H1 (cell line): ENCODE measurements at regions not wholly inside any gene's neighbourhood (a gene's known extent, or its start where the extent isn't known, plus 50 kb on each side); places are given as distances from the start of the nearest gene placed in this dataset.

Experiments
- CTCF ChIA-PET: fragments of 300-600 bp; sonication (Branson Sonifier 250); formaldehyde crosslinking; loops from one replicate; lab custom pipeline; 2021; ENCODE audit not compliant: partially characterized antibody; lab: Charles Lee
- POLR2A ChIA-PET: fragments of 300-600 bp; sonication (Branson Sonifier 250); formaldehyde crosslinking; loops from one replicate; lab custom pipeline; 2021; ENCODE audit warnings: inconsistent platforms; ENCODE audit not compliant: partially characterized antibody; lab: Charles Lee
- DNase-seq, 2 experiments: peaks; one replicate each; pipeline versions ENCODE4 v3.0.0 to v3.0.0-alpha.2; 2010 to 2022; ENCODE audit warnings: low spot score in 2 of 2, low read depth in 1 of 2, mixed read lengths in 1 of 2
- FAIRE-seq: peaks from 2 replicates; lab custom pipeline; 2011; peaks lifted over from hg19 to GRCh38; lab: Jason Lieb, UNC
- H2AFZ ChIP-seq: 2 replicates; pipeline ENCODE4 v1.8.1; 2012; ENCODE audit warnings: low read length, inconsistent platforms
- H2AK5ac ChIP-seq: 2 replicates; pipeline ENCODE4 v1.6.1; 2013; ENCODE audit warnings: low read depth, low read length
- H2BK120ac ChIP-seq: replicated peaks from 2 replicates; pipeline ENCODE3; 2013; ENCODE audit warnings: low read depth, low read length, inconsistent platforms
- H2BK12ac ChIP-seq: 2 replicates; pipeline ENCODE4 v1.6.1; 2013; ENCODE audit warnings: low read depth, low read length
- H2BK15ac ChIP-seq: 2 replicates; pipeline ENCODE4 v1.6.1; 2013; ENCODE audit warnings: low read length
- H2BK20ac ChIP-seq: 2 replicates; pipeline ENCODE4 v1.6.1; 2013; ENCODE audit warnings: low read length
- H2BK5ac ChIP-seq: 2 replicates; pipeline ENCODE4 v1.6.1; 2013; ENCODE audit warnings: low read depth, low read length
- H3K14ac ChIP-seq: 2 replicates; pipeline ENCODE4 v1.6.1; 2013; ENCODE audit warnings: inconsistent platforms; ENCODE audit not compliant: insufficient read length
- H3K18ac ChIP-seq: 2 replicates; pipeline ENCODE4 v1.6.1; 2013; ENCODE audit warnings: low read length; ENCODE audit errors: extremely low read depth
- H3K23ac ChIP-seq: 2 replicates; pipeline ENCODE4 v1.6.1; 2013; ENCODE audit warnings: inconsistent platforms; ENCODE audit not compliant: insufficient read length
- H3K23me2 ChIP-seq: 2 replicates; pipeline ENCODE4 v1.6.1; 2013; ENCODE audit warnings: low read depth, low read length
- H3K27ac ChIP-seq: 2 replicates; pipeline ENCODE4 v1.6.1; 2011; ENCODE audit warnings: low read depth, low read length, inconsistent platforms
- H3K27me3 ChIP-seq, 4 experiments: replicated peaks in 1 of 4; 1 replicate in 1 of 4; 2 replicates in 3 of 4; pipeline versions ENCODE4 v1.6.1 to v1.8.1; 2011 to 2013; ENCODE audit warnings: low read length in 3 of 4, mild to moderate bottlenecking in 3 of 4, inconsistent platforms in 2 of 4, mixed read lengths in 2 of 4, moderate library complexity in 1 of 4; ENCODE audit not compliant: control insufficient read depth in 3 of 4, insufficient read depth in 3 of 4; ENCODE audit errors: extremely low read depth in 1 of 4
- H3K36me3 ChIP-seq, 4 experiments: 2 replicates each; pipeline versions ENCODE4 v1.6.1 to v1.8.1; 2011 to 2013; ENCODE audit warnings: mild to moderate bottlenecking in 4 of 4, low read length in 3 of 4, moderate library complexity in 2 of 4, control low read depth in 1 of 4, inconsistent platforms in 1 of 4; ENCODE audit not compliant: insufficient read depth in 4 of 4, control insufficient read depth in 2 of 4
- H3K4ac ChIP-seq: replicated peaks from 2 replicates; pipeline ENCODE3; 2013; ENCODE audit warnings: low read length, low read depth, mixed read lengths, inconsistent platforms; ENCODE audit not compliant: insufficient read length
- H3K4me1 ChIP-seq, 4 experiments: replicated peaks in 1 of 4; 1 replicate in 1 of 4; 2 replicates in 3 of 4; pipeline versions ENCODE4 v1.6.1 to v1.8.1; 2011 to 2013; ENCODE audit warnings: low read length in 3 of 4, inconsistent platforms in 2 of 4, mixed read lengths in 1 of 4; ENCODE audit not compliant: insufficient read depth in 4 of 4, control insufficient read depth in 3 of 4
- H3K4me2 ChIP-seq, 2 experiments: 2 replicates each; pipeline versions ENCODE4 v1.6.1 to v1.8.1; 2011 to 2013; ENCODE audit warnings: low read depth in 2 of 2, low read length in 2 of 2, control low read depth in 1 of 2, inconsistent platforms in 1 of 2, mild to moderate bottlenecking in 1 of 2; ENCODE audit not compliant: insufficient read depth in 1 of 2
- H3K4me3 ChIP-seq, 4 experiments: fragments of 200-600, 300-600 bp in 1 of 4; sonication (generic), shearing (Covaris generic), sonication (Bioruptor Twin) in 1 of 4; 2 replicates each; pipeline versions ENCODE4 v1.5.1 to v1.8.1; 2011 to 2016; ENCODE audit warnings: low read length in 4 of 4, low read depth in 3 of 4, control low read depth in 2 of 4, inconsistent platforms in 2 of 4, mild to moderate bottlenecking in 2 of 4, mixed read lengths in 1 of 4, moderate library complexity in 1 of 4; ENCODE audit not compliant: insufficient read depth in 2 of 4; ENCODE audit errors: extremely low read depth in 1 of 4
- H3K56ac ChIP-seq: replicated peaks from 2 replicates; pipeline ENCODE3; 2013; ENCODE audit warnings: low read depth, mild to moderate bottlenecking, mixed read lengths, low read length, inconsistent platforms; ENCODE audit not compliant: insufficient read length
- H3K79me1 ChIP-seq: 2 replicates; pipeline ENCODE4 v1.6.1; 2013; ENCODE audit warnings: low read depth, low read length, control low read depth
- H3K79me2 ChIP-seq, 2 experiments: 2 replicates each; pipeline versions ENCODE4 v1.6.1 to v1.8.1; 2012 to 2013; ENCODE audit warnings: low read length in 2 of 2, mild to moderate bottlenecking in 2 of 2, inconsistent platforms in 1 of 2; ENCODE audit not compliant: insufficient read depth in 2 of 2, control insufficient read depth in 1 of 2
- H3K9ac ChIP-seq, 4 experiments: replicated peaks in 1 of 4; 1 replicate in 1 of 4; 2 replicates in 3 of 4; pipeline versions ENCODE4 v1.6.1 to v1.8.1; 2011 to 2013; ENCODE audit warnings: low read depth in 3 of 4, low read length in 3 of 4, control low read depth in 2 of 4, mild to moderate bottlenecking in 2 of 4, moderate library complexity in 2 of 4, inconsistent platforms in 1 of 4; ENCODE audit errors: extremely low read depth in 1 of 4
- H3K9me3 ChIP-seq, 2 experiments: 2 replicates each; pipeline versions ENCODE4 v1.6.1 to v1.8.1; 2012 to 2013; ENCODE audit warnings: mild to moderate bottlenecking in 2 of 2, moderate library complexity in 2 of 2, control low read depth in 1 of 2, inconsistent platforms in 1 of 2, low read depth in 1 of 2, low read length in 1 of 2, mixed read lengths in 1 of 2; ENCODE audit not compliant: insufficient read depth in 2 of 2
- H4K20me1 ChIP-seq, 2 experiments: replicated peaks in 1 of 2; 2 replicates each; pipeline versions ENCODE3 to v1.8.1; 2011 to 2013; ENCODE audit warnings: inconsistent platforms in 2 of 2, low read length in 2 of 2, mild to moderate bottlenecking in 1 of 2; ENCODE audit not compliant: insufficient read depth in 2 of 2, control insufficient read depth in 1 of 2
- H4K5ac ChIP-seq: 2 replicates; pipeline ENCODE4 v1.6.1; 2013; ENCODE audit warnings: low read length, low read depth, mixed read lengths, inconsistent platforms; ENCODE audit not compliant: insufficient read length
- H4K8ac ChIP-seq: 2 replicates; pipeline ENCODE4 v1.8.0; 2013; ENCODE audit warnings: mild to moderate bottlenecking, moderate library complexity, low read length, inconsistent platforms; ENCODE audit not compliant: insufficient read depth; ENCODE audit errors: extremely low read depth
- H4K91ac ChIP-seq: replicated peaks from 2 replicates; pipeline ENCODE3; 2013; ENCODE audit warnings: low read length, mixed read lengths, inconsistent platforms; ENCODE audit not compliant: insufficient read length
- CEBPB ChIP-seq: IDR thresholded peaks from 2 replicates; pipeline ENCODE4 v1.6.1; 2012; ENCODE audit warnings: low read depth, low read length
- RXRA ChIP-seq: IDR thresholded peaks from 2 replicates; pipeline ENCODE4 v1.6.1; 2011; ENCODE audit warnings: low read depth, mild to moderate bottlenecking, low read length, moderate library complexity; ENCODE audit not compliant: insufficient read depth
- WGBS, 2 experiments: shearing (Covaris generic) in 1 of 2; methylation state at CpG; one replicate each; pipeline versions ENCODE4 v1.1.6 to v1.1.7; 2013 to 2015; ENCODE audit warnings: low lambda C conversion rate in 2 of 2, mixed read lengths in 2 of 2, inconsistent platforms in 1 of 2, low coverage in 1 of 2, missing lambda C conversion rate in 1 of 2; ENCODE audit not compliant: insufficient replicate concordance in 2 of 2, insufficient coverage in 1 of 2, insufficient read length in 1 of 2; ENCODE audit errors: extremely low coverage in 1 of 2, missing lambda C conversion rate in 1 of 2; 5-methylcytosine and 5-hydroxymethylcytosine counted together

DNA sequence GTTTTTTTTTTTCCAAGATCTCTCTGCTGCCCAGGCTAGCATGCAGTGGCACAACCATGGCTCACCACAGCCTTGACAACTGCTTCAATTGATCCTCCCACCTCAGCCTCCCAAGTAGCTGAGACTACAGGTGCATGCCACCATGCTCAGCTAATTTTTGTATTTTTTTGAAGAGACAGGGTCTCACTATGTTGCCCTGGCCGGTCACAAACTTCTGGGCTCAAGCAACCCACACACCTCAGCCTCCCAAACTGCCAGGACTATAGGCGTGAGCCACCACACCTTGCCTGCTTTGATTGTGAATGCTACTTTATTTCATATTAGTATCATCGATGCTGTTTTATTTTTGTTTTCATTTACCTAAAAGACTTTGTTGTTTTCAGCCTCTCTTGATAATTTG is 81.5 kb upstream of the GNAZ start:
- H3K36me3 ChIP-seq, result no peaks in the 10 kb centered on the region
- no peak overlapping the region for H3K18ac ChIP-seq
- H4K5ac ChIP-seq, result no peak overlapping the region
- POLR2A ChIA-PET, result no interaction called here
- no peak overlapping the region for H3K27ac ChIP-seq
- no peaks in the 10 kb centered on the region for H3K4me1 ChIP-seq
- no peaks in the 10 kb centered on the region for H3K23me2 ChIP-seq
- H3K4ac ChIP-seq, result no peak overlapping the region
- CTCF ChIA-PET, result interaction anchor here (0.9 kb wide), 1 partner anchor 75 kb away, joined by 4 read pairs; no protein-coding TSS in a partner anchor
- H2BK20ac ChIP-seq, result no peak overlapping the region
- peaks cover 0 to 2% (median under 1%) of the 10 kb centered on the region in 4 experiments; a peak in 1 of 7 replicates for H3K27me3 ChIP-seq
- no peak overlapping the region for H2BK5ac ChIP-seq
- no peak overlapping the region for H3K56ac ChIP-seq
- no peak overlapping the region for H2AK5ac ChIP-seq
- H4K91ac ChIP-seq, result no peak overlapping the region
- no peak overlapping the region for H3K23ac ChIP-seq
- H3K4me2 ChIP-seq, result no peak overlapping the region
- H4K8ac ChIP-seq, result no peak overlapping the region
- no peak overlapping the region for H3K9ac ChIP-seq
- 73% methylated on average over 3 of the region's 3 CpGs; no CpG with 5 or more reads in 1 of the 2 experiments for WGBS, 2 experiments
- no peak overlapping the region for H2BK12ac ChIP-seq
- FAIRE-seq (no peak), DNase-seq (no peak)
- H2BK15ac ChIP-seq, result no peak overlapping the region
- H2BK120ac ChIP-seq, result no peak overlapping the region
- H3K79me2 ChIP-seq, result no peaks in the 10 kb centered on the region
- no peaks in the 10 kb centered on the region for H3K79me1 ChIP-seq
- no peaks in the 10 kb centered on the region for H4K20me1 ChIP-seq
- H3K4me3 ChIP-seq, result no peak overlapping the region
- peaks cover 22 to 33% of the 10 kb centered on the region in 2 experiments for H3K9me3 ChIP-seq
- H2AFZ ChIP-seq, result no peak overlapping the region
- H3K14ac ChIP-seq, result no peak overlapping the region
- no peak for TF ChIP-seq RXRA
- no peak for TF ChIP-seq CEBPB
